ENCODE measurements at regions not wholly inside any gene's neighbourhood (a gene's known extent, or its start where the extent isn't known, plus 50 kb on each side); places are given as distances from the start of the nearest gene placed in this dataset.

DNA sequence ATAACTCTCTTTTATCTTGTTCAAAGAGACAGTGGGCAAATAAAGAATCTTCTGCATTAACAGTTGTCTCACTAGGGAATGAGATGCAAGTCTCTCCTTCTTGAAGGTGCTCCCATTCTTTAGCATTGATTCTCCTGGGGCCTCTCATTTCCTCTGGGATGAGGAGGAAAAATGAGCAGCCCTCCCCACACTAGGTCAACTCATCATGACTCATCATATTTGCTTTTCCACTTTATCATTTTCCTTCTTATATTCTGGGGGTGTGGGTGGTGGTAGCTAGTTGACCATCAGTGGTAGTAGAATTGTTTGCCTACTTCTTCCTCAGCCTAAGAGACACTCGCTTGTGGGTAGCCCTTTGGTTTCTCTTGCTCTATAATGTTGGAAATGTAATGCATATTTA lies 182.0 kb upstream of the C1orf87 start:
- H3K4me3 Mint-ChIP-seq, result no peak overlapping the region
- no peaks in the 10 kb centered on the region for H3K79me2 ChIP-seq (ENCODE audit: insufficient read depth, low read length)
- H4K8ac ChIP-seq (replicated peaks; ENCODE audit: insufficient read length, low read depth, low read length), result no peak overlapping the region
- no peak overlapping the region for H3K4ac ChIP-seq (ENCODE audit: low read depth, low read length)
- H2BK120ac ChIP-seq (ENCODE audit: low read depth, low read length, poor library complexity, severe bottlenecking), result no peak overlapping the region
- H2BK20ac ChIP-seq (ENCODE audit: low read depth, low read length, poor library complexity, severe bottlenecking), result no peak overlapping the region
- no peak overlapping the region for H3K56ac ChIP-seq (ENCODE audit: insufficient read length, low read depth, low read length)
- H3K4me1 Mint-ChIP-seq, result no peaks in the 10 kb centered on the region
- TF ChIP-seq, protein P1, sequence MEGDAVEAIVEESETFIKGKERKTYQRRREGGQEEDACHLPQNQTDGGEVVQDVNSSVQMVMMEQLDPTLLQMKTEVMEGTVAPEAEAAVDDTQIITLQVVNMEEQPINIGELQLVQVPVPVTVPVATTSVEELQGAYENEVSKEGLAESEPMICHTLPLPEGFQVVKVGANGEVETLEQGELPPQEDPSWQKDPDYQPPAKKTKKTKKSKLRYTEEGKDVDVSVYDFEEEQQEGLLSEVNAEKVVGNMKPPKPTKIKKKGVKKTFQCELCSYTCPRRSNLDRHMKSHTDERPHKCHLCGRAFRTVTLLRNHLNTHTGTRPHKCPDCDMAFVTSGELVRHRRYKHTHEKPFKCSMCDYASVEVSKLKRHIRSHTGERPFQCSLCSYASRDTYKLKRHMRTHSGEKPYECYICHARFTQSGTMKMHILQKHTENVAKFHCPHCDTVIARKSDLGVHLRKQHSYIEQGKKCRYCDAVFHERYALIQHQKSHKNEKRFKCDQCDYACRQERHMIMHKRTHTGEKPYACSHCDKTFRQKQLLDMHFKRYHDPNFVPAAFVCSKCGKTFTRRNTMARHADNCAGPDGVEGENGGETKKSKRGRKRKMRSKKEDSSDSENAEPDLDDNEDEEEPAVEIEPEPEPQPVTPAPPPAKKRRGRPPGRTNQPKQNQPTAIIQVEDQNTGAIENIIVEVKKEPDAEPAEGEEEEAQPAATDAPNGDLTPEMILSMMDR (conservative IDR thresholded peaks at IDR 0.05), result no peak
- no peak overlapping the region for H3K9ac ChIP-seq (ENCODE audit: extremely low read depth, insufficient read length, low read length)
- no peaks in the 10 kb centered on the region for H3K79me1 ChIP-seq (ENCODE audit: insufficient read depth, low read depth, low read length, poor library complexity, severe bottlenecking)
- no peak overlapping the region for H4K91ac ChIP-seq (ENCODE audit: insufficient read length, low read depth, low read length)
- no peaks in the 10 kb centered on the region for H3K27me3 Mint-ChIP-seq (ENCODE audit: low read depth)
- H3K9me3 Mint-ChIP-seq, result no peaks in the 10 kb centered on the region
- no peak overlapping the region for H2BK15ac ChIP-seq (ENCODE audit: low read depth, low read length)
- no peaks in the 10 kb centered on the region for H4K20me1 ChIP-seq (ENCODE audit: control insufficient read depth, insufficient read depth, insufficient read length)
- H3T11ph ChIP-seq (ENCODE audit: low read length), result no peak overlapping the region
- H3K27ac ChIP-seq (ENCODE audit: insufficient read length, low read depth, low read length), result no peak overlapping the region
- H3K4me1 ChIP-seq (ENCODE audit: insufficient read depth, low read length), result no peaks in the 10 kb centered on the region
- H3K18ac ChIP-seq (ENCODE audit: insufficient read length, low read depth, low read length), result no peak overlapping the region
- no peaks in the 10 kb centered on the region for H3K23me2 ChIP-seq (ENCODE audit: insufficient read length, low read depth, low read length, poor library complexity, severe bottlenecking)
- no peaks in the 10 kb centered on the region for H3K36me3 Mint-ChIP-seq (ENCODE audit: insufficient read depth in 1 of 3, low read depth in 3 of 3)
- no peak overlapping the region for H2AFZ ChIP-seq (ENCODE audit: low read length)
- no peak overlapping the region for H3K23ac ChIP-seq (ENCODE audit: insufficient read length, low read depth, low read length)
- DNase-seq, result no peak
- H2BK5ac ChIP-seq (ENCODE audit: insufficient read length, low read length), result no peak overlapping the region
- no peak overlapping the region for H2BK12ac ChIP-seq (ENCODE audit: insufficient read length, low read depth, low read length)
- H3K27me3 ChIP-seq (ENCODE audit: insufficient read depth, low read length), result no peaks in the 10 kb centered on the region
- 0 out of 7 replicates have a peak overlapping the region, but pooled peaks of 1 of the 3 experiments have one; percentile 18 for H3K27ac Mint-ChIP-seq
- no CpG with 5 or more reads among the region's 1 CpG for WGBS (ENCODE audit: extremely low coverage, insufficient read length, low lambda C conversion rate)
- H2AK5ac ChIP-seq (ENCODE audit: insufficient read length, low read length), result no peak overlapping the region
- H3K14ac ChIP-seq (ENCODE audit: insufficient read depth, low read length), result no peak overlapping the region
- no peaks in the 10 kb centered on the region for H3K9me3 ChIP-seq (ENCODE audit: control insufficient read depth, low read depth, low read length)
- no peak overlapping the region for H3K4me2 ChIP-seq (ENCODE audit: insufficient read depth, insufficient read length, low read length)
- no peak overlapping the region for H4K5ac ChIP-seq (ENCODE audit: insufficient read length, low read depth, low read length)
